Fibroblast of lung (primary cell): ENCODE measurements at regions not wholly inside any gene's neighbourhood (a gene's known extent, or its start where the extent isn't known, plus 50 kb on each side); places are given as distances from the start of the nearest gene placed in this dataset.

Experiments used
- EZH2 ChIP-seq: IDR thresholded peaks from 2 replicates; pipeline ENCODE4 v1.5.1; 2012; ENCODE audit warnings: low read length, control low read depth, mild to moderate bottlenecking; ENCODE audit errors: missing control alignments
- TF ChIP-seq, protein P1 (sequence below), 2 donors: IDR thresholded peaks in 1 of 2; conservative IDR thresholded peaks in 1 of 2; 1 replicate in 1 of 2; 2 replicates in 1 of 2; pipeline ENCODE4 v1.5.1; 2011 to 2012; ENCODE audit warnings: low read length in 2 of 2, control low read depth in 1 of 2, inconsistent platforms in 1 of 2, low read depth in 1 of 2, mild to moderate bottlenecking in 1 of 2

DNA sequence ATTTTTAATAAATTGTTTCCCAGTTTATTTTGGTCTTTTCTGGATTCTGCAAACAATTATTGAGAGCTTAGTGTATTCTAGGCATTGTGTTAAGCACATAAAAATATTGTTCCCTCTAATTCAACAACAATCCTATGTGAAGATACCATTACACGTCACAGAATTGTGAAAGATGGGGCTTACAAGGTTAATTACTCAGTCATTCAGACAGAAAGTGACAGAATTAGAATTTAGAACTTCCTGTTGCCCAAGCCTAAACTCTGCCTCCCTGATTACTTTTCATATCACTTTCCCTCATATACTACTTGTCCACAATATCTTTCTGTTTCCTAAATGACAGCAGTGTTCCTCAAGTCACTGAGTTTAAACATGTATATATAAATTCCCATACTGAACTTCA is 186.7 kb upstream of the VEGFC start:
- TF ChIP-seq EZH2, result no peak
- TF ChIP-seq, protein P1, sequence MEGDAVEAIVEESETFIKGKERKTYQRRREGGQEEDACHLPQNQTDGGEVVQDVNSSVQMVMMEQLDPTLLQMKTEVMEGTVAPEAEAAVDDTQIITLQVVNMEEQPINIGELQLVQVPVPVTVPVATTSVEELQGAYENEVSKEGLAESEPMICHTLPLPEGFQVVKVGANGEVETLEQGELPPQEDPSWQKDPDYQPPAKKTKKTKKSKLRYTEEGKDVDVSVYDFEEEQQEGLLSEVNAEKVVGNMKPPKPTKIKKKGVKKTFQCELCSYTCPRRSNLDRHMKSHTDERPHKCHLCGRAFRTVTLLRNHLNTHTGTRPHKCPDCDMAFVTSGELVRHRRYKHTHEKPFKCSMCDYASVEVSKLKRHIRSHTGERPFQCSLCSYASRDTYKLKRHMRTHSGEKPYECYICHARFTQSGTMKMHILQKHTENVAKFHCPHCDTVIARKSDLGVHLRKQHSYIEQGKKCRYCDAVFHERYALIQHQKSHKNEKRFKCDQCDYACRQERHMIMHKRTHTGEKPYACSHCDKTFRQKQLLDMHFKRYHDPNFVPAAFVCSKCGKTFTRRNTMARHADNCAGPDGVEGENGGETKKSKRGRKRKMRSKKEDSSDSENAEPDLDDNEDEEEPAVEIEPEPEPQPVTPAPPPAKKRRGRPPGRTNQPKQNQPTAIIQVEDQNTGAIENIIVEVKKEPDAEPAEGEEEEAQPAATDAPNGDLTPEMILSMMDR (conservative IDR thresholded peaks at IDR 0.05 in 1 of 2, IDR thresholded peaks at IDR 0.05 in 1 of 2; ENCODE audit: low read depth in 1 of 2, low read length in 2 of 2), result no peak
